GM12878 (cell line): ENCODE measurements at regions not wholly inside any gene's neighbourhood (a gene's known extent, or its start where the extent isn't known, plus 50 kb on each side); places are given as distances from the start of the nearest gene placed in this dataset.

Experiments
- ATAC-seq: fragments of 200-7000 bp; cut with Tn5 transposase; 3 replicates; pipeline ENCODE4 v1.9.1; 2020; ENCODE audit warnings: mild to moderate bottlenecking, moderate library complexity
- BruUV-seq: library from RNA; stranded (reverse); fragments of 400-500 nt; replicated peaks from 2 replicates; lab custom pipeline; 2021; lab: Mats Ljungman, UMichigan
- CTCF ChIA-PET: fragments of 300-600 bp; sonication (Branson Sonifier 250); formaldehyde crosslinking; extraction: SDS; loops from one replicate; lab custom pipeline; 2021; ENCODE audit warnings: inconsistent platforms; lab: Yijun Ruan, JAX
- POLR2A ChIA-PET: fragments of 350-600 bp; formaldehyde crosslinking; extraction: SDS; loops from one replicate; lab custom pipeline; 2021; ENCODE audit warnings: inconsistent platforms; lab: Charles Lee
- RAD21 ChIA-PET: fragments of 300-600 bp; sonication (Branson Sonifier 250); formaldehyde crosslinking; loops from one replicate; lab custom pipeline; 2023; ENCODE audit warnings: antibody characterized with exemption; ENCODE audit not compliant: unreplicated experiment; lab: Charles Lee
- SMC1A ChIA-PET: fragments of 300-600 bp; sonication (Branson Sonifier 250); formaldehyde crosslinking; loops from one replicate; lab custom pipeline; 2023; ENCODE audit not compliant: unreplicated experiment, uncharacterized antibody; lab: Charles Lee
- DNase-seq: peaks from one replicate; pipeline ENCODE4 v3.0.0-alpha.2; 2011; ENCODE audit warnings: low read depth, low spot score
- FAIRE-seq: peaks from 3 replicates; lab custom pipeline; 2011; peaks lifted over from hg19 to GRCh38; lab: Jason Lieb, UNC
- H2AFZ ChIP-seq: 2 replicates; pipeline ENCODE4 v1.6.0; 2011; ENCODE audit warnings: low read depth, low read length, control low read depth; ENCODE audit not compliant: control insufficient read depth
- H3K27ac ChIP-seq: 2 replicates; pipeline ENCODE4 v1.5.1; 2011; ENCODE audit warnings: control low read depth; ENCODE audit not compliant: control insufficient read depth, insufficient read depth
- H3K27me3 ChIP-seq, 2 experiments: replicated peaks in 1 of 2; 2 replicates each; pipeline versions ENCODE4 v1.6.0 to v1.6.1; 2011; ENCODE audit warnings: low read length in 1 of 2; ENCODE audit not compliant: control insufficient read depth in 2 of 2, insufficient read depth in 2 of 2
- H3K36me3 ChIP-seq, 2 experiments: 2 replicates each; pipeline ENCODE4 v1.5.1; 2011; ENCODE audit warnings: low read length in 1 of 2; ENCODE audit not compliant: control insufficient read depth in 2 of 2, insufficient read depth in 2 of 2
- H3K4me1 ChIP-seq: 2 replicates; pipeline ENCODE4 v1.6.1; 2011; ENCODE audit warnings: mild to moderate bottlenecking, low read length, moderate library complexity, mixed read lengths; ENCODE audit not compliant: control insufficient read depth, insufficient read depth
- H3K4me2 ChIP-seq: 2 replicates; pipeline ENCODE4 v1.6.0; 2011; ENCODE audit warnings: control low read depth; ENCODE audit not compliant: control insufficient read depth, insufficient read depth
- H3K4me3 ChIP-seq: fragments of 200-600 bp; sonication (generic); 2 replicates; pipeline ENCODE4 v1.5.1; 2016
- H3K79me2 ChIP-seq: 2 replicates; pipeline ENCODE4 v1.6.0; 2011; ENCODE audit warnings: low read length; ENCODE audit not compliant: control insufficient read depth, insufficient read depth
- H3K9ac ChIP-seq: 2 replicates; pipeline ENCODE4 v1.8.0; 2011; ENCODE audit warnings: low read length, control low read depth, mixed read lengths; ENCODE audit not compliant: control insufficient read depth, insufficient read depth
- H3K9me3 ChIP-seq: replicated peaks from 3 replicates; pipeline ENCODE4 v1.5.1; 2011; ENCODE audit warnings: mild to moderate bottlenecking, low read length; ENCODE audit not compliant: control insufficient read depth, insufficient read depth
- H4K20me1 ChIP-seq: 2 replicates; pipeline ENCODE4 v1.6.0; 2011; ENCODE audit not compliant: control insufficient read depth, insufficient read depth
- CHD1 ChIP-seq: IDR thresholded peaks from 2 replicates; pipeline ENCODE4 v1.6.1; 2012; ENCODE audit warnings: low read depth, low read length, improper control_type of control experiment
- IRF4 ChIP-seq: IDR thresholded peaks from 2 replicates; pipeline ENCODE4 v1.6.1; 2011; ENCODE audit warnings: low read depth, low read length
- KAT2A ChIP-seq: conservative IDR thresholded peaks from 2 replicates; pipeline ENCODE4 v1.6.1; 2011; ENCODE audit warnings: low read depth, low read length; ENCODE audit not compliant: control insufficient read depth
- NR2C2 ChIP-seq: IDR thresholded peaks from 2 replicates; pipeline ENCODE4 v1.6.1; 2011; ENCODE audit warnings: borderline replicate concordance, low read depth; ENCODE audit not compliant: control insufficient read depth, insufficient read length
- SMAD1 ChIP-seq: fragments of 450-650 bp; IDR thresholded peaks from 2 replicates; pipeline ENCODE4 v1.6.1; 2018; ENCODE audit warnings: mild to moderate bottlenecking, low read depth; ENCODE audit not compliant: partially characterized antibody
- SRF ChIP-seq, 2 experiments: IDR thresholded peaks; 2 replicates each; pipeline ENCODE4 v1.6.1; 2011; ENCODE audit warnings: low read depth in 2 of 2, low read length in 2 of 2, mild to moderate bottlenecking in 1 of 2, moderate library complexity in 1 of 2
- TBL1XR1 ChIP-seq: IDR thresholded peaks from 2 replicates; pipeline ENCODE4 v1.6.1; 2012; ENCODE audit warnings: low read depth, low read length, improper control_type of control experiment
- ZBED1 ChIP-seq: IDR thresholded peaks from 2 replicates; pipeline ENCODE4 v1.6.1; 2016; ENCODE audit warnings: borderline replicate concordance
- ZNF24 ChIP-seq: fragments of 450-650 bp; IDR thresholded peaks from 2 replicates; pipeline ENCODE4 v1.6.1; 2017; ENCODE audit warnings: antibody characterized with exemption, mild to moderate bottlenecking
- ZZZ3 ChIP-seq: IDR thresholded peaks from 2 replicates; pipeline ENCODE4 v1.6.1; 2011; ENCODE audit warnings: low read depth; ENCODE audit not compliant: control insufficient read depth, insufficient read length
- WGBS: methylation state at CpG from one replicate; pipeline ENCODE4 v1.1.6; 2016; ENCODE audit warnings: low lambda C conversion rate; ENCODE audit not compliant: insufficient replicate concordance, insufficient coverage; ENCODE audit errors: missing lambda C conversion rate; 5-methylcytosine and 5-hydroxymethylcytosine counted together
- in situ Hi-C: fragments of 300-500 bp; cut with MboI; formaldehyde crosslinking; loops from 9 replicates; pipeline ENCODE4 v1.14.3; 2018; ENCODE audit warnings: mixed read lengths
- intact Hi-C: fragments of 100-400 bp; cut with micrococcal nuclease; formaldehyde crosslinking; loops from one replicate; pipeline ENCODE4 v1.14.2; 2022; ENCODE audit not compliant: unreplicated experiment
- TF ChIP-seq, protein P1 (sequence below): fragments of 450-650 bp; IDR thresholded peaks from 2 replicates; pipeline ENCODE4 v1.6.1; 2017; ENCODE audit warnings: antibody characterized with exemption, mild to moderate bottlenecking, moderate library complexity
- TF ChIP-seq, protein P2 (sequence below): IDR thresholded peaks from 2 replicates; pipeline ENCODE4 v1.6.1; 2012; ENCODE audit warnings: low read depth, low read length, improper control_type of control experiment

DNA sequence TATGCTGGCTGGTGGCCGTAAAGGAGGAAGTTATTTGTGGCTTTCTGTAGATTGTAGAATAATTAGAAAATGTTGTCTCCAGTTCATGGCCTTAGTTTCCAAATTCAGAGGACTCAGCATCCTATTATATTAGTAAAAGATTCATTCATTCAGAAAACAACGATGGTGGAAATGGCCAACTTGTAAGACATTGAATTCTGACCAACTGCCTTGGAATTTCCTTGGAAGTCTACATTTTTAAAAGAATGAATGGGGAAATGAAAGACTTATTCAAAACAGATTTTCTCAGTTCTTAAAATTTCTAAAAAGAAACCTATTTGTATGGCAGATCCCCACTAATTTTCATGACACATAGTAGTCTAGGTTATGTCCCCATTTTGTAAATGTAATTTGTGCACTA, 561.5 kb downstream of the ANKRD50 start:
- ChIA-PET POLR2A (no interaction called here), SMC1A (no interaction called here)
- Histone ChIP-seq H3K27ac (no peak overlapping the region), H3K4me1 (no peaks in the 10 kb centered on the region), H3K4me2 (no peak overlapping the region), H2AFZ (no peak overlapping the region)
- TF ChIP-seq SRF (IDR thresholded peaks at IDR 0.05; ENCODE audit: low read depth in 2 of 2, low read length in 2 of 2) (no peak), TBL1XR1 (no peak), SMAD1 (no peak), ZBED1 (no peak), ZNF24 (no peak), ZZZ3 (no peak), NR2C2 (no peak), CHD1 (no peak), KAT2A (no peak), IRF4 (no peak)
- TF ChIP-seq, protein P1, sequence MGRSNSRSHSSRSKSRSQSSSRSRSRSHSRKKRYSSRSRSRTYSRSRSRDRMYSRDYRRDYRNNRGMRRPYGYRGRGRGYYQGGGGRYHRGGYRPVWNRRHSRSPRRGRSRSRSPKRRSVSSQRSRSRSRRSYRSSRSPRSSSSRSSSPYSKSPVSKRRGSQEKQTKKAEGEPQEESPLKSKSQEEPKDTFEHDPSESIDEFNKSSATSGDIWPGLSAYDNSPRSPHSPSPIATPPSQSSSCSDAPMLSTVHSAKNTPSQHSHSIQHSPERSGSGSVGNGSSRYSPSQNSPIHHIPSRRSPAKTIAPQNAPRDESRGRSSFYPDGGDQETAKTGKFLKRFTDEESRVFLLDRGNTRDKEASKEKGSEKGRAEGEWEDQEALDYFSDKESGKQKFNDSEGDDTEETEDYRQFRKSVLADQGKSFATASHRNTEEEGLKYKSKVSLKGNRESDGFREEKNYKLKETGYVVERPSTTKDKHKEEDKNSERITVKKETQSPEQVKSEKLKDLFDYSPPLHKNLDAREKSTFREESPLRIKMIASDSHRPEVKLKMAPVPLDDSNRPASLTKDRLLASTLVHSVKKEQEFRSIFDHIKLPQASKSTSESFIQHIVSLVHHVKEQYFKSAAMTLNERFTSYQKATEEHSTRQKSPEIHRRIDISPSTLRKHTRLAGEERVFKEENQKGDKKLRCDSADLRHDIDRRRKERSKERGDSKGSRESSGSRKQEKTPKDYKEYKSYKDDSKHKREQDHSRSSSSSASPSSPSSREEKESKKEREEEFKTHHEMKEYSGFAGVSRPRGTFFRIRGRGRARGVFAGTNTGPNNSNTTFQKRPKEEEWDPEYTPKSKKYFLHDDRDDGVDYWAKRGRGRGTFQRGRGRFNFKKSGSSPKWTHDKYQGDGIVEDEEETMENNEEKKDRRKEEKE, result no peak
- TF ChIP-seq, protein P2, sequence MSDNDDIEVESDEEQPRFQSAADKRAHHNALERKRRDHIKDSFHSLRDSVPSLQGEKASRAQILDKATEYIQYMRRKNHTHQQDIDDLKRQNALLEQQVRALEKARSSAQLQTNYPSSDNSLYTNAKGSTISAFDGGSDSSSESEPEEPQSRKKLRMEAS, result no peak
- TF ChIP-seq, all 136 proteins: peak for 0
- CTCF ChIA-PET, result no interaction called here
- whole genome bisulfite sequencing, result 5% methylated on average over 2 of the region's 2 CpGs
- DNase-seq, result no peak
- Histone ChIP-seq H3K27me3 (no peaks in the 10 kb centered on the region), H3K9me3 (no peaks in the 10 kb centered on the region), H3K9ac (no peak overlapping the region), H3K4me3 (no peak overlapping the region), H3K79me2 (no peaks in the 10 kb centered on the region), H3K36me3 (no peaks in the 10 kb centered on the region), H4K20me1 (no peaks in the 10 kb centered on the region)
- RAD21 ChIA-PET, result no interaction called here
- in situ Hi-C loops (no loop called here), intact Hi-C loops (no loop called here)
- no TSS peak for BruUV-seq
- FAIRE-seq, result no peak
- no peak for ATAC-seq
